AG04450 (cell line): ENCODE measurements at regions not wholly inside any gene's neighbourhood (a gene's known extent, or its start where the extent isn't known, plus 50 kb on each side); places are given as distances from the start of the nearest gene placed in this dataset.

Experiments
- CTCF ChIA-PET: fragments of 300-600, 350-600 bp; formaldehyde crosslinking; extraction: SDS; loops from one replicate; lab custom pipeline; 2022; ENCODE audit warnings: antibody characterized with exemption, inconsistent platforms; lab: Charles Lee
- POLR2A ChIA-PET: fragments of 350-600 bp; formaldehyde crosslinking; extraction: SDS; loops from one replicate; lab custom pipeline; 2021; ENCODE audit warnings: antibody characterized with exemption, inconsistent platforms; lab: Yijun Ruan, JAX
- DNase-seq: peaks from one replicate; pipeline ENCODE4 v3.0.0-alpha.2; 2011; ENCODE audit warnings: low read depth, low spot score
- H3K27ac ChIP-seq: one replicate; pipeline ENCODE4 v1.5.1; 2012; ENCODE audit warnings: low read depth, low read length, control low read depth
- H3K27me3 ChIP-seq: one replicate; pipeline ENCODE4 v1.6.0; 2012; ENCODE audit warnings: low read length; ENCODE audit not compliant: control insufficient read depth, insufficient read depth
- H3K4me3 ChIP-seq: 2 replicates; pipeline ENCODE4 v1.5.1; 2011; ENCODE audit warnings: mild to moderate bottlenecking, low read depth, low read length, control low read depth
- H3K9me3 ChIP-seq: 2 replicates; pipeline ENCODE4 v1.5.1; 2012; ENCODE audit warnings: low read length; ENCODE audit not compliant: control insufficient read depth, insufficient read depth
- TF ChIP-seq, protein P1 (sequence below): IDR thresholded peaks from 2 replicates; pipeline ENCODE4 v1.5.1; 2011; ENCODE audit warnings: low read depth, low read length, control low read depth, inconsistent platforms

DNA sequence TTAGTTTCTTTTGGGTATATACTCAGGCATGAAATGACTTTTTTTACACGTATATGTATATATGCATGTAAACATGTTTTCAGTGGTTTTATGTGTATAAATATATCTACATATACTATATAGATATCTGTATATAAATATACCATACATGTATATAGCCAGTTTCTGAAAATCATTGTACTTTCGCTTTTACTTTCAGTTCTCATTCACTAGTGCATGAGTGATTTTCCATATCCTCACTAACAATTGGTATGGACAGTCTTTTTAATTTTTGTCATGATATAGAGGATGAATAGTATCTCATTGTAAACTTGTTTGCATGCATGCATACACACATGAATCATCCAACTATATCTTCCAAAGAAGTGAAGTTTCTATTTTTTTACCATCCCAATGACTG lies 877.1 kb upstream of the CDH8 start:
- TF ChIP-seq, protein P1, sequence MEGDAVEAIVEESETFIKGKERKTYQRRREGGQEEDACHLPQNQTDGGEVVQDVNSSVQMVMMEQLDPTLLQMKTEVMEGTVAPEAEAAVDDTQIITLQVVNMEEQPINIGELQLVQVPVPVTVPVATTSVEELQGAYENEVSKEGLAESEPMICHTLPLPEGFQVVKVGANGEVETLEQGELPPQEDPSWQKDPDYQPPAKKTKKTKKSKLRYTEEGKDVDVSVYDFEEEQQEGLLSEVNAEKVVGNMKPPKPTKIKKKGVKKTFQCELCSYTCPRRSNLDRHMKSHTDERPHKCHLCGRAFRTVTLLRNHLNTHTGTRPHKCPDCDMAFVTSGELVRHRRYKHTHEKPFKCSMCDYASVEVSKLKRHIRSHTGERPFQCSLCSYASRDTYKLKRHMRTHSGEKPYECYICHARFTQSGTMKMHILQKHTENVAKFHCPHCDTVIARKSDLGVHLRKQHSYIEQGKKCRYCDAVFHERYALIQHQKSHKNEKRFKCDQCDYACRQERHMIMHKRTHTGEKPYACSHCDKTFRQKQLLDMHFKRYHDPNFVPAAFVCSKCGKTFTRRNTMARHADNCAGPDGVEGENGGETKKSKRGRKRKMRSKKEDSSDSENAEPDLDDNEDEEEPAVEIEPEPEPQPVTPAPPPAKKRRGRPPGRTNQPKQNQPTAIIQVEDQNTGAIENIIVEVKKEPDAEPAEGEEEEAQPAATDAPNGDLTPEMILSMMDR = no peak
- POLR2A ChIA-PET = no interaction called here
- DNase-seq = no peak
- CTCF ChIA-PET = no interaction called here
- H3K4me3 ChIP-seq = no peak overlapping the region
- H3K27ac ChIP-seq = no peak overlapping the region
- H3K9me3 ChIP-seq = peaks cover 4% of the 10 kb centered on the region; the same call in 1 of the 2 replicates
- H3K27me3 ChIP-seq = no peaks in the 10 kb centered on the region

DNA sequence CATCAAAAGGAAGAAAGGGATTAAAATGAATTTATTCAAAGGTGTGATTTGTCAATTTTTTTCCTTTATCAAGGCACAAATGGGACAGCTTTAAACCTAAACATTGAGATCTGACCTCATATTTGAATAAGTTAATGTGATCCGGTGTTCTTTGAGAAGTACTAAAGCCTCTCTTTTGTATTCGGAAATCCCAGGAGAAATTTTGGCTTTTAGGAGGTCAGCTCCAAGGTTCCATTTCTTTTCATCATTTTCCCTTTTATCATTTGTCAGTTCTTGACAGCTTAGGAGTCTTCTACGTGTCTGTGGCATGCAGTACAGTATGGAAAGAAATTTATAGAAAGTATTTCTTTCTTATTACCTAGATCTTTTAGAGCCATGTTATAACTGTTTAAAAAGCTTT lies 873.4 kb upstream of the CDH8 start:
- POLR2A ChIA-PET = no interaction called here
- H3K27ac ChIP-seq = no peak overlapping the region
- H3K9me3 ChIP-seq = peaks cover 6% of the 10 kb centered on the region
- DNase-seq = no peak
- CTCF ChIA-PET = no interaction called here
- H3K27me3 ChIP-seq = no peaks in the 10 kb centered on the region
- no peak overlapping the region for H3K4me3 ChIP-seq
- TF ChIP-seq, protein P1 = no peak

DNA sequence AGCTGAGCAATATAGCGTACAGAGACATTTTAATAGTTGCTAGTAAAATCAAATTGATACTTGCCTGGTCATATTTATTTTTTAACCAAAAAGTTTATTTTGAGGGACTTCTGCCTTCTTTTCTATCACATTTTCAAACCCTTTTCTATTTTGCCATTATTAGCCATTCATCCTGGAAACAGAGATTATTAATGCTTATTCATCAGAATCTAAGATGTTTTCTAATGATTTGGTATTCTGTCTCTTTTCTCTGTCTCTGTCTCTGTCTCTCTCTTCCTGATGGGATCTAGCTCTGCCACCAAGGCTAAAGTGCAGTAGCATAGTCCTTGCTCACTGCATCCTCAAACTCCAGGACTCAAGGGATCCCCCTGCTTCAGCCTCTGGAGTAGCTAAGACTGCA lies 871.3 kb upstream of the CDH8 start:
- H3K4me3 ChIP-seq = no peak overlapping the region
- no peaks in the 10 kb centered on the region for H3K27me3 ChIP-seq
- peaks cover 6% of the 10 kb centered on the region for H3K9me3 ChIP-seq
- ChIA-PET CTCF (no interaction called here), POLR2A (no interaction called here)
- DNase-seq = no peak
- H3K27ac ChIP-seq = no peak overlapping the region
- TF ChIP-seq, protein P1 = no peak

DNA sequence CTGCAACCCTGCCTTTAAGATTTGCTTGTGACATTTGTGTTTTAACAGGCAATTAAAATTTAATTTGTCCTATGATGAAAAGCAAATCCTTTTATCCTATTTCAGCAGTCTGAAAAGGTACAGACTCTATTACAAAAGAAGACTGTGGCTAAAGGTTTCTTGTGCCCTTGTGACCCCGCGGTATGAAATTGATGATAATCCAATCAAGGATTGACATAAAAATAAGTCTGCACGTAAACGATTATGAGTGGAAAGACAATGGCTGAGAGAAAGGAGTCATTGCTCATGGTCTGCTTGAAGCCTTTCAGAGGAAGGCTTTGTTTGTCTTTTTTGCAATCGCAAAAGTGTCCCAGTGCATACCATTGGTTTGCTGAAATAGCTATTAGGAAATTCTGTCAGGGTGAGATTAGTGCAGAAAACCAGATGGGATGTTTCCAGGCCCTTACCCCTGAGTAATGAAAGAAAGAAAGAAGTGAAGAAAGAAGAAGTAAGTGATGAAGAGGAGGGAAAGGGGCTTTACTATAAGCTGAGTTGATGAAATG lies 867.8 kb upstream of the CDH8 start:
- TF ChIP-seq, protein P1 = no peak
- ChIA-PET CTCF (no interaction called here), POLR2A (no interaction called here)
- Histone ChIP-seq H3K27me3 (no peaks in the 10 kb centered on the region), H3K9me3 (peaks cover 2% of the 10 kb centered on the region; the same call in 1 of the 2 replicates), H3K4me3 (no peak overlapping the region), H3K27ac (no peak overlapping the region)
- no peak for DNase-seq

DNA sequence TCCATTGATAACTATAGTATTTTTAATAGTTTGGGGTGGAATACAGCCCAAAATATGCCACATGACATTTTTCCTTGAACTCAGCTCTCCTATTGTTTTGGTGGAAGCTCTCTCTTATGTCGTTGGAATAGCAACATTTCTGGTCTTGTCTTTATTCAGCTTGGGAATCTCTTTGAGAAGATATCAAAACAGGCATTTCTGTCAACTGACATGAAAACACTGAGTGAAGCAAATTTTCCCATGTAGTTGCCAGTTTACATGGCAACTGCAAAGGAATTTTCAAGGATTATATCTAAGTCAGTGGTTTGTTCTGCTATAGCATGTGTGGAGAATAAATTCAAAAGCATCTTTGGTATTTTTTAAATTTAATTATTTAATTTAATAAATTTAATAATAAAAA lies 863.5 kb upstream of the CDH8 start:
- H3K27me3 ChIP-seq = no peaks in the 10 kb centered on the region
- H3K9me3 ChIP-seq = peaks cover 3% of the 10 kb centered on the region
- ChIA-PET POLR2A (no interaction called here), CTCF (no interaction called here)
- TF ChIP-seq, protein P1 = no peak
- H3K27ac ChIP-seq = no peak overlapping the region
- no peak overlapping the region for H3K4me3 ChIP-seq
- no peak for DNase-seq
